GM19238 (cell line): ENCODE measurements at regions not wholly inside any gene's neighbourhood (a gene's known extent, or its start where the extent isn't known, plus 50 kb on each side); places are given as distances from the start of the nearest gene placed in this dataset.

Experiments
- DNase-seq: peaks from one replicate; pipeline ENCODE4 v3.0.0; 2011; ENCODE audit warnings: low spot score; ENCODE audit not compliant: insufficient read length

GRCh38 chr17:72423718-72424117, 302.9 kb downstream of the SOX9 start:
- no peak for DNase-seq

- DNase-seq: no peak
Observed at GRCh38 chr17:72424505-72425117, 303.8 kb downstream of the SOX9 start.

- no peak for DNase-seq
Observed at GRCh38 chr17:72425133-72425793, 304.4 kb downstream of the SOX9 start.

GRCh38 chr17:72425794-72426168, 305.0 kb downstream of the SOX9 start:
- no peak for DNase-seq

- no peak for DNase-seq
Observed at GRCh38 chr17:72426321-72426720, 305.5 kb downstream of the SOX9 start.

GRCh38 chr17:72426948-72427760, 306.3 kb downstream of the SOX9 start:
- no peak for DNase-seq

GRCh38 chr17:72427761-72428109, 306.9 kb downstream of the SOX9 start:
- DNase-seq: no peak

GRCh38 chr17:72429066-72429638, 308.3 kb downstream of the SOX9 start:
- no peak for DNase-seq

- DNase-seq: no peak
Observed at GRCh38 chr17:72430611-72431432, 310.0 kb downstream of the SOX9 start.

- no peak for DNase-seq
Observed at GRCh38 chr17:72432143-72432621, 311.4 kb downstream of the SOX9 start.

- DNase-seq: no peak
Observed at GRCh38 chr17:72432881-72433280, 312.1 kb downstream of the SOX9 start.

GRCh38 chr17:72433797-72434196, 313.0 kb downstream of the SOX9 start:
- no peak for DNase-seq

- no peak for DNase-seq
Observed at GRCh38 chr17:72434581-72434980, 313.8 kb downstream of the SOX9 start.

GRCh38 chr17:72434991-72435618, 314.3 kb downstream of the SOX9 start:
- no peak for DNase-seq

- no peak for DNase-seq
Observed at GRCh38 chr17:72438783-72439182, 318.0 kb downstream of the SOX9 start.

GRCh38 chr17:72439893-72440502, 319.2 kb downstream of the SOX9 start:
- DNase-seq: no peak

GRCh38 chr17:72440961-72441360, 320.1 kb downstream of the SOX9 start:
- DNase-seq: no peak

- DNase-seq: no peak
Observed at GRCh38 chr17:72441909-72442308, 321.1 kb downstream of the SOX9 start.

- DNase-seq: no peak
Observed at GRCh38 chr17:72444517-72445054, 323.8 kb downstream of the SOX9 start.
